CD4-positive, alpha-beta T cell (primary cell): ENCODE measurements at regions not wholly inside any gene's neighbourhood (a gene's known extent, or its start where the extent isn't known, plus 50 kb on each side); places are given as distances from the start of the nearest gene placed in this dataset.

ENCODE experiments used
- ATAC-seq: fragments of 200-7000 bp; cut with Tn5 transposase; one replicate; pipeline ENCODE4 v1.10.0; 2022; ENCODE audit warnings: mild to moderate bottlenecking; ENCODE audit not compliant: poor library complexity
- CTCF ChIA-PET: fragments of 350-600 bp; sonication (Branson Sonifier 250); formaldehyde crosslinking; loops from one replicate; lab custom pipeline; 2021; ENCODE audit warnings: antibody characterized with exemption, inconsistent platforms; lab: Charles Lee
- POLR2A ChIA-PET: fragments of 350-600 bp; sonication (Branson Sonifier 250); formaldehyde crosslinking; loops from one replicate; lab custom pipeline; 2021; ENCODE audit warnings: antibody characterized with exemption, inconsistent platforms; lab: Charles Lee
- DNase-seq, 14 experiments: peaks; one replicate each; pipeline ENCODE4 v3.0.0-alpha.2; 2013 to 2020; ENCODE audit warnings: mixed read lengths in 2 of 14
- H3K27ac ChIP-seq, 2 donors: one replicate each; pipeline versions ENCODE4 v1.5.1 to v1.7.0; 2013; ENCODE audit warnings: low read length in 2 of 2, low read depth in 1 of 2, mild to moderate bottlenecking in 1 of 2
- H3K27me3 ChIP-seq, 2 experiments: 1 replicate in 1 of 2; 2 replicates in 1 of 2; pipeline versions ENCODE4 v1.6.1 to v1.7.0; 2013; ENCODE audit warnings: low read length in 2 of 2, control low read depth in 1 of 2, mild to moderate bottlenecking in 1 of 2, moderate library complexity in 1 of 2; ENCODE audit not compliant: insufficient read depth in 2 of 2, control insufficient read depth in 1 of 2
- H3K36me3 ChIP-seq: one replicate; pipeline ENCODE4 v1.6.1; 2013; ENCODE audit warnings: low read length, control low read depth; ENCODE audit not compliant: insufficient read depth
- H3K4me1 ChIP-seq: one replicate; pipeline ENCODE4 v1.6.1; 2013; ENCODE audit warnings: low read length, control low read depth; ENCODE audit not compliant: insufficient read depth
- H3K4me3 ChIP-seq: one replicate; pipeline ENCODE4 v1.5.1; 2013; ENCODE audit warnings: mild to moderate bottlenecking, low read length, moderate library complexity
- H3K9me3 ChIP-seq, 2 experiments: 1 replicate in 1 of 2; 2 replicates in 1 of 2; pipeline versions ENCODE4 v1.6.1 to v1.7.0; 2013; ENCODE audit warnings: low read length in 2 of 2, mild to moderate bottlenecking in 2 of 2, control low read depth in 1 of 2, moderate library complexity in 1 of 2; ENCODE audit not compliant: control insufficient read depth in 1 of 2, insufficient read depth in 1 of 2
- H3K27ac Mint-ChIP-seq: one replicate; pipeline ENCODE4 v1.8.0; 2020; ENCODE audit warnings: mixed read lengths
- H3K27me3 Mint-ChIP-seq: one replicate; pipeline ENCODE4 v1.8.0; 2021; ENCODE audit warnings: mixed read lengths
- H3K36me3 Mint-ChIP-seq: one replicate; pipeline ENCODE4 v1.8.0; 2021; ENCODE audit warnings: low read depth, mixed read lengths
- H3K4me1 Mint-ChIP-seq: one replicate; pipeline ENCODE4 v1.8.0; 2021; ENCODE audit warnings: low read depth, mixed read lengths
- H3K4me3 Mint-ChIP-seq: one replicate; pipeline ENCODE4 v1.8.0; 2020; ENCODE audit warnings: mild to moderate bottlenecking, mixed read lengths
- H3K9me3 Mint-ChIP-seq: one replicate; pipeline ENCODE4 v1.8.0; 2020; ENCODE audit warnings: mixed read lengths
- CTCF ChIP-seq: fragments of 200-600 bp; IDR thresholded peaks from one replicate; pipeline ENCODE4 v1.8.0; 2022; ENCODE audit warnings: antibody characterized with exemption, mild to moderate bottlenecking
- intact Hi-C, 2 experiments: fragments of 100-400 bp; cut with DNase I in 1 of 2; cut with micrococcal nuclease in 1 of 2; formaldehyde crosslinking; loops; one replicate each; pipeline versions ENCODE4 v1.15.1 to v1.9.0; 2023 to 2025; cut with DNase I, micrococcal nuclease

DNA sequence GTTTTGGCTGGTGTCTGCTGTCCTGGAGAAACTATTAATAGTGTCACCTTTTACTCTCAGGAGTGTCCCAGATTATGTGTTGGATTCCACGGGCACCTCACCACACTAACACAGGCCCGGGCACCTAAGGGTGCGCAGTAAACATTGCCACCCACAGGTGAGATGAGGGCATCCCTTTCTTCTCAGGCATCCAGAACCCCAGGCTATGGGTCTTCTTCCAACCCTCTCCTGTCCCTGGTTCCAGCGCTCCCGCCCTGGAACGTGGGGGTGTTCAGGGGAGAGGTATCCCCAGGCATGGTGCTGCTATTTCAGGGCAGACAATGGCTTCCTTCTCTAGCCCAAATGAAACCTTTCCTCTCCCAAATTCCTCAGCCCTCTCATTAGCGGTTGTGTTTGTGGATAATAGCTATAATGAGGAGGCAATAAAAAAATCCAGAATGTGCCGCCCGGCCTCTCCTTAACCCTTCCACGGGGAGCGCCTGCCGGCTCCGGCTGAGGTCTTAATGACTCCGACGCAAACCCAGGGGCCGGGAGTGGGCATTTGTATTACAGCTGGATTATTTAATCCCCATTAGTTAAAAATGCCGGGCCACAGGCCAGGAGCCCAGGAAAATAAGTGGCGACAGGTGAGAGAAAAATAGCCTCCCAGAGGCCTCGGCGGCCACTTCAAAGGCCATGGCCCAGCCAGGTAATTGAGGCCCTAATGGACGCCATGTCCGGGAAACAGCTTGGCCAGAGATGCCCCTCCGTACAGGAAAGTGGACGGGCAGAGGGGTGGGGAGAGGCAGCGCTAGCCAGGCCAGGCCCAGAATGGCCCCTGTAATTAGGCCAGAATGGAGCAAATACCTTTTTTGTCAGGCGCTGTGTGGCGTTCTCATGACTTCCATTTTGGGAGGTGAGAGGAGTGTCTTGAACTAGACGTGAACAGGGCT lies 102.8 kb downstream of the IRX5 start:
- ATAC-seq (no peak), DNase-seq (no peak)
- Histone ChIP-seq H3K27me3 (peaks cover 0 to 5% of the 10 kb centered on the region in 2 experiments), H3K4me3 (no peak overlapping the region), H3K36me3 (no peaks in the 10 kb centered on the region), H3K27ac (no peak overlapping the region), H3K4me1 (no peaks in the 10 kb centered on the region), H3K9me3 (peaks cover 7% of the 10 kb centered on the region in 2 experiments)
- no peak for TF ChIP-seq CTCF
- Mint-ChIP-seq H3K4me1 (no peaks in the 10 kb centered on the region), H3K4me3 (no peak overlapping the region), H3K27ac (no peak overlapping the region), H3K36me3 (no peaks in the 10 kb centered on the region), H3K9me3 (peaks cover 6% of the 10 kb centered on the region), H3K27me3 (peaks cover 12% of the 10 kb centered on the region)
- POLR2A ChIA-PET: no interaction called here
- CTCF ChIA-PET: no interaction called here
- intact Hi-C loops: no loop called here

DNA sequence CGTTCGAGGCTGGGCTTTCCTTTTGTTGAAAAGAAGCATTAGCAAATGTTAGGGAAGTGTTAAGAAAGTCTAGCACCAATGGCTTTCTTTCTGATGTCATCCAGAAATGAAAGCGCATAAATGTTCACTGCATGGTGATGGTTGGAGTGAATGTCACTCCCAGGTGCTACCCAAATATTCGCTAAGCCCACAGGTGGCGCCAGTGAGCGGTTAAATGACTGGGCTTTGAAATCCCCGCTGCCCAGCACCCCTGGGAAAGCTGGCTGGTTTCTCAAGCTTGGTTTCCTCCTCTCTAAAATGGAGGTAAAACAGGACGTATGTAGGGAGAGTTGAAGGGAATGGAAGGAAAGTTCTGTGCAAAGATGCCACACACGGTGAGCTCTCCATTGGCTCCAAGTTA lies 104.4 kb downstream of the IRX5 start:
- Histone ChIP-seq H3K36me3 (no peaks in the 10 kb centered on the region), H3K4me1 (no peaks in the 10 kb centered on the region), H3K9me3 (peaks cover 2 to 7% of the 10 kb centered on the region in 2 experiments), H3K4me3 (no peak overlapping the region), H3K27ac (no peak overlapping the region), H3K27me3 (peaks cover 0 to 2% of the 10 kb centered on the region in 2 experiments)
- H3K36me3 Mint-ChIP-seq: no peaks in the 10 kb centered on the region
- no peaks in the 10 kb centered on the region for H3K4me1 Mint-ChIP-seq
- intact Hi-C loops: no loop called here
- DNase-seq: no peak
- ChIA-PET CTCF (no interaction called here), POLR2A (no interaction called here)
- H3K27me3 Mint-ChIP-seq: peaks cover 12% of the 10 kb centered on the region
- no peak overlapping the region for H3K27ac Mint-ChIP-seq
- no peak overlapping the region for H3K4me3 Mint-ChIP-seq
- no peak for ATAC-seq
- TF ChIP-seq CTCF: no peak
- no peaks in the 10 kb centered on the region for H3K9me3 Mint-ChIP-seq

DNA sequence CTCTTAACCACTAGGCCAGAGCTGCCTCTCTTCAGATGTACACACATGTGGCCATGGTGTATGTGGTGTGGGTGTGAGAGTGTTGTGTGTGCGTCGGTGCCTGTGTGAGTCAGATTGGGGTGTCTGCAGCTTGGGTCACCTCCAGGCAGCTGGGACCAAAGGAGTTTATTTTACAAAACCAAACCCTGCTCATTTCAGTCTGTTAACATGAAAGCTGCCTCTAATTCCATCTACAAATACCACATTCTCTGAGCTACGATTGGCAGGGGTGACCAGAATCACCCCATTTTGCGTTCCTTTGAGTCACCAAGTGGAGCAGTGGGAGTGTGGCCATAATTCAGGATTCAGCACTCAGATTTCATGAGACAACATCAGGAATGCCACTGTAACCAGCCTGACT lies 105.3 kb downstream of the IRX5 start:
- intact Hi-C loops: no loop called here
- CTCF ChIA-PET: no interaction called here

More for the DNA sequence above, 105.3 kb downstream of the IRX5 start:
- no peaks in the 10 kb centered on the region for H3K36me3 ChIP-seq
- no peak for TF ChIP-seq CTCF
- POLR2A ChIA-PET: no interaction called here
- no peak for DNase-seq
- H3K9me3 ChIP-seq: peaks cover 0 to 14% of the 10 kb centered on the region in 2 experiments
- no peaks in the 10 kb centered on the region for H3K36me3 Mint-ChIP-seq
- no peak overlapping the region for H3K27ac Mint-ChIP-seq
- H3K4me3 ChIP-seq: no peak overlapping the region
- H3K4me1 Mint-ChIP-seq: no peaks in the 10 kb centered on the region
- H3K27me3 Mint-ChIP-seq: peaks cover 12% of the 10 kb centered on the region
- H3K4me1 ChIP-seq: no peaks in the 10 kb centered on the region
- peaks cover 0 to 2% of the 10 kb centered on the region in 2 experiments for H3K27me3 ChIP-seq
- H3K4me3 Mint-ChIP-seq: no peak overlapping the region
- no peak overlapping the region for H3K27ac ChIP-seq
- ATAC-seq: no peak
- no peaks in the 10 kb centered on the region for H3K9me3 Mint-ChIP-seq
